ENCODE measurements at regions not wholly inside any gene's neighbourhood (a gene's known extent, or its start where the extent isn't known, plus 50 kb on each side); places are given as distances from the start of the nearest gene placed in this dataset.
"Not testable (repeated sequence)": the region's sequence is repeated elsewhere in the genome, so short reads cannot be mapped to it uniquely, and the experiment has no call there.

DNA sequence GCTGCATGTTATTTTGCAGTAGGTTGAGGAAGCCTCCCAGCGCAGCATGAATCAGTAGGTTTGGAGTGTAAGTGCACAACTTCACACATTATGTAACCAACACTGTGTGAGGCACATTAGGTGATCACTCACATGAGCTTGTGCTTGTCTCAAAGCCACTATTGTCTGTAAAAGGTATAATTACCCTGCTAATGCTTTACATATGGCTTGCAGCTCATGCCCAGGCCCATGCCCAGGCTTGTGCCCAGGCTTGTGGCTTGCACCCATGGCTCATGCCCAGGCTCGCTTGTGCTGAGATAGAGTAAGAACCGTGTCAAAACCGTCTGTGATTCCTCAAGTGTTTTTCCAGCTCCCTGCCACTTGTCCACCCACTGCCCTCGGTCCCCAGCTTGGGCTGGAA, 596.3 kb downstream of the LTN1 start:
- peaks cover 17% of the 10 kb centered on the region for H3K36me3 Mint-ChIP-seq
- DNase-seq (ENCODE audit: low spot score in 2 of 2, unreplicated experiment in 2 of 2) = no peak
- H3K4me3 Mint-ChIP-seq = no peak overlapping the region

DNA sequence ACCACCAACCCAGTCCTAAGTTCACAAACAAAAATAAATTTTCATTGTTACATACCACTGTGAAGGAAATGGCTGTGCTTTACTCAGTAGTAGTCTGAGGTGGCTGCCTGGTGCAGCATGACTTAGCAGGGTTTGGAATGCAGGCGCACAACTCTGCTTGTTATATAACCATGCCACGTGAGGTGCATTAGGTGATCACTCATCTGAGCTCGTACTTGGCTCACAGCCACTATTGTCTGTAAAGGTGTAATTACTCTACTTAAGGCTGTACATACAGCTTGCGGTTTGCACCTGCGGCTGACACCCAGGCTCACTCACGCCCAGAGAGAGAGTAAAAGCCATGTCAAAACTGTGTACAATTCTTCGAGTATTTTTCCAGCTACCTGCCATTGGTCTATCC, 599.4 kb downstream of the LTN1 start:
- peak in 1 of 2 experiments; percentile 61 for DNase-seq (ENCODE audit: low spot score in 2 of 2, unreplicated experiment in 2 of 2)
- H3K9me3 Mint-ChIP-seq = peaks cover 23% of the 10 kb centered on the region
- H3K27me3 Mint-ChIP-seq (ENCODE audit: low read depth) = no peaks in the 10 kb centered on the region
- peaks cover 14% of the 10 kb centered on the region for H3K4me1 Mint-ChIP-seq
- H3K36me3 Mint-ChIP-seq = peaks cover 11% of the 10 kb centered on the region
- H3K4me3 Mint-ChIP-seq = no peak overlapping the region
- TF ChIP-seq CTCF (IDR thresholded peaks at IDR 0.05; ENCODE audit: unreplicated experiment) = no peak
- peak overlapping the region; percentile 89 for H3K27ac Mint-ChIP-seq

More for the DNA sequence above, 596.3 kb downstream of the LTN1 start:
- no peak overlapping the region for H3K27ac Mint-ChIP-seq
- peaks cover 33% of the 10 kb centered on the region for H3K9me3 Mint-ChIP-seq
- H3K27me3 Mint-ChIP-seq (ENCODE audit: low read depth) = no peaks in the 10 kb centered on the region
- TF ChIP-seq CTCF (IDR thresholded peaks at IDR 0.05; ENCODE audit: unreplicated experiment) = no peak
- H3K4me1 Mint-ChIP-seq = peaks cover 14% of the 10 kb centered on the region

GRCh38 chr21:28391938-28392849, 600.5 kb downstream of the LTN1 start:
- H3K4me3 Mint-ChIP-seq = no peak overlapping the region
- peaks cover 8% of the 10 kb centered on the region for H3K36me3 Mint-ChIP-seq
- H3K27me3 Mint-ChIP-seq (ENCODE audit: low read depth) = no peaks in the 10 kb centered on the region
- H3K27ac Mint-ChIP-seq = peak overlapping the region; percentile 89
- DNase-seq (ENCODE audit: low spot score in 2 of 2, unreplicated experiment in 2 of 2) = no peak
- peaks cover 17% of the 10 kb centered on the region for H3K9me3 Mint-ChIP-seq
- peaks cover 14% of the 10 kb centered on the region for H3K4me1 Mint-ChIP-seq
- no peak for TF ChIP-seq CTCF (IDR thresholded peaks at IDR 0.05; ENCODE audit: unreplicated experiment)

DNA sequence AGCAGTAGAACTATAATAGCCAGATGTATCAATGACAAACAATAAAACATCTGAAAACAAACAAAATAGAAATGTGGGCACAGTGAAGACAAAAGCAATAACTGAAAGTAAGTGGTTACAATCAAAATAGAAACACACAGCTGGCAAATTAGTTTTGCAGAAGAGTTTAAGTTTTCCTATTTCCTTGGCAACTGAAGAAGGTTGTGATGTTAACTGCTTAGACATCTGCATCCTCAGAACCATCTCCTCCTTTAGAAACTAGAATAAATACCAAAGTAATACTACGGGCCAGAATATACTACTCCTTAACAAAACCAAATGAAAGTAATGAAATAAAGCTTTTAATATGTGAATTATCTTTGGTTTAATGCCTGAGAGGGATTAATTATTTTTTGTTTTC, 605.5 kb downstream of the LTN1 start:
- Mint-ChIP-seq H3K27me3 (ENCODE audit: low read depth) (no peaks in the 10 kb centered on the region), H3K4me1 (peaks cover 2% of the 10 kb centered on the region), H3K4me3 (no peak overlapping the region), H3K36me3 (no peaks in the 10 kb centered on the region), H3K9me3 (peaks cover 18% of the 10 kb centered on the region), H3K27ac (no peak overlapping the region)
- DNase-seq (ENCODE audit: low spot score in 2 of 2, unreplicated experiment in 2 of 2) = no peak
- TF ChIP-seq CTCF (IDR thresholded peaks at IDR 0.05; ENCODE audit: unreplicated experiment) = no peak

DNA sequence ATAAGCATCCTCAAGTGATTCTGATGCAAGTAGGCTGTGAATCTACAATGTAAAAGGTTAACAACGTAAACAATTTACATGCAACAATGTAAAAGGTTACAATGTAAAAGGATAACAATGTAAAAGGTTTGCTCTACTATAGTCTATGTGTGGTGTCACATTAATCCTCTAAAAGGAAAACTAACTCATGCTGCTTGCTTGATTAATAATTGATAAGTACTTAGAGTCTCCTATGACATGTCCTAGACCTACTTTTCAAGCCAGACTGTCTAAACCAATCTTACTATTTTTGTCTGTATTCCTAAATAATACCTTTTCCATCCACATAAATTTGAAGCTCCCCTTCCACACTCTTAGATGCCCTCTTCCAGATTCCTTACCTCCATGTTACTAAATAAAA, 606.8 kb downstream of the LTN1 start:
- DNase-seq (ENCODE audit: low spot score in 2 of 2, unreplicated experiment in 2 of 2) = no peak
- no peak for TF ChIP-seq CTCF (IDR thresholded peaks at IDR 0.05; ENCODE audit: unreplicated experiment)
- Mint-ChIP-seq H3K27ac (no peak overlapping the region), H3K4me1 (no peaks in the 10 kb centered on the region), H3K4me3 (no peak overlapping the region), H3K9me3 (peaks cover 14% of the 10 kb centered on the region), H3K36me3 (no peaks in the 10 kb centered on the region), H3K27me3 (ENCODE audit: low read depth) (no peaks in the 10 kb centered on the region)

- not testable (repeated sequence) for H3K36me3 Mint-ChIP-seq; DNase-seq (ENCODE audit: low spot score in 2 of 2, unreplicated experiment in 2 of 2); H3K4me1 Mint-ChIP-seq; H3K27me3 Mint-ChIP-seq (ENCODE audit: low read depth); H3K27ac Mint-ChIP-seq; H3K4me3 Mint-ChIP-seq
- H3K9me3 Mint-ChIP-seq = peaks cover 18% of the 10 kb centered on the region
Measured at GRCh38 chr21:28381000-28381745, 611.5 kb downstream of the LTN1 start.

Measured in mesothelial cell of epicardium (in vitro differentiated cells).